ENCODE measurements at regions not wholly inside any gene's neighbourhood (a gene's known extent, or its start where the extent isn't known, plus 50 kb on each side); places are given as distances from the start of the nearest gene placed in this dataset.

GRCh38 chr13:66162470-66162869 is 1067.7 kb downstream of the PCDH9 start:
- TF ChIP-seq CTCF (IDR thresholded peaks at IDR 0.05; ENCODE audit: insufficient read depth, low read depth, low read length) (no peak), EZH2 (IDR thresholded peaks at IDR 0.05; ENCODE audit: insufficient read depth, low read length) (no peak)
- FAIRE-seq (no peak), DNase-seq (ENCODE audit: low read depth) (no peak)
- H3K27ac ChIP-seq (ENCODE audit: low read depth, low read length), result no peak overlapping the region
- Mint-ChIP-seq H3K4me3 (ENCODE audit: unreplicated experiment) (no peak overlapping the region), H3K4me1 (ENCODE audit: low read depth, unreplicated experiment) (no peaks in the 10 kb centered on the region), H3K36me3 (ENCODE audit: low read depth, unreplicated experiment) (no peaks in the 10 kb centered on the region), H3K27me3 (ENCODE audit: low read depth, unreplicated experiment) (no peaks in the 10 kb centered on the region), H3K27ac (ENCODE audit: unreplicated experiment) (no peak overlapping the region), H3K9me3 (ENCODE audit: unreplicated experiment) (no peaks in the 10 kb centered on the region)
- H3K9ac ChIP-seq (ENCODE audit: low read length), result no peak overlapping the region
- H3K9me3 ChIP-seq (ENCODE audit: insufficient read depth, low read depth, low read length), result no peaks in the 10 kb centered on the region
- H4K20me1 ChIP-seq (ENCODE audit: insufficient read depth, low read length), result no peaks in the 10 kb centered on the region
- H3K4me1 ChIP-seq (ENCODE audit: insufficient read depth, low read length), result no peaks in the 10 kb centered on the region
- no peak overlapping the region for H3K4me2 ChIP-seq (ENCODE audit: low read length)
- H3K79me2 ChIP-seq (ENCODE audit: insufficient read depth, low read length), result no peaks in the 10 kb centered on the region
- no peak overlapping the region for H3K4me3 ChIP-seq (ENCODE audit: insufficient read depth, low read depth, low read length)
- H3K27me3 ChIP-seq (ENCODE audit: insufficient read depth, low read length), result no peaks in the 10 kb centered on the region
- no peak overlapping the region for H2AFZ ChIP-seq (ENCODE audit: low read depth, low read length)
- no peaks in the 10 kb centered on the region for H3K36me3 ChIP-seq (ENCODE audit: insufficient read depth, low read length)

GRCh38 chr13:66159511-66159910 is 1070.6 kb downstream of the PCDH9 start:
- Mint-ChIP-seq H3K27ac (ENCODE audit: unreplicated experiment) (no peak overlapping the region), H3K36me3 (ENCODE audit: low read depth, unreplicated experiment) (no peaks in the 10 kb centered on the region)
- no peaks in the 10 kb centered on the region for H4K20me1 ChIP-seq (ENCODE audit: insufficient read depth, low read length)

More at GRCh38 chr13:66159511-66159910, 1070.6 kb downstream of the PCDH9 start:
- Mint-ChIP-seq H3K9me3 (ENCODE audit: unreplicated experiment) (no peaks in the 10 kb centered on the region), H3K4me1 (ENCODE audit: low read depth, unreplicated experiment) (no peaks in the 10 kb centered on the region), H3K4me3 (ENCODE audit: unreplicated experiment) (no peak overlapping the region), H3K27me3 (ENCODE audit: low read depth, unreplicated experiment) (no peaks in the 10 kb centered on the region)
- Histone ChIP-seq H3K27ac (ENCODE audit: low read depth, low read length) (no peak overlapping the region), H3K9me3 (ENCODE audit: insufficient read depth, low read depth, low read length) (no peaks in the 10 kb centered on the region), H3K4me3 (ENCODE audit: insufficient read depth, low read depth, low read length) (no peak overlapping the region), H3K4me1 (ENCODE audit: insufficient read depth, low read length) (no peaks in the 10 kb centered on the region), H3K27me3 (ENCODE audit: insufficient read depth, low read length) (no peaks in the 10 kb centered on the region), H3K9ac (ENCODE audit: low read length) (no peak overlapping the region), H2AFZ (ENCODE audit: low read depth, low read length) (no peak overlapping the region), H3K36me3 (ENCODE audit: insufficient read depth, low read length) (no peaks in the 10 kb centered on the region), H3K79me2 (ENCODE audit: insufficient read depth, low read length) (no peaks in the 10 kb centered on the region), H3K4me2 (ENCODE audit: low read length) (no peak overlapping the region)
- TF ChIP-seq EZH2 (IDR thresholded peaks at IDR 0.05; ENCODE audit: insufficient read depth, low read length), result no peak
- TF ChIP-seq CTCF (IDR thresholded peaks at IDR 0.05; ENCODE audit: insufficient read depth, low read depth, low read length), result no peak
- DNase-seq (ENCODE audit: low read depth), result no peak
- FAIRE-seq, result no peak

Data from astrocyte (in vitro differentiated cells and primary cell).